Astrocyte (in vitro differentiated cells and primary cell): ENCODE measurements at regions not wholly inside any gene's neighbourhood (a gene's known extent, or its start where the extent isn't known, plus 50 kb on each side); places are given as distances from the start of the nearest gene placed in this dataset.

Source experiments
- DNase-seq: peaks from one replicate; pipeline ENCODE4 v3.0.0-alpha.2; 2010; ENCODE audit warnings: low read depth
- FAIRE-seq: peaks from 2 replicates; lab custom pipeline; 2011; peaks lifted over from hg19 to GRCh38; lab: Jason Lieb, UNC
- H2AFZ ChIP-seq: 2 replicates; pipeline ENCODE4 v1.6.0; 2012; ENCODE audit warnings: low read depth, low read length, inconsistent platforms
- H3K27ac ChIP-seq: 2 replicates; pipeline ENCODE4 v1.5.1; 2011; ENCODE audit warnings: low read depth, low read length, inconsistent platforms
- H3K27me3 ChIP-seq: 2 replicates; pipeline ENCODE4 v1.6.0; 2011; ENCODE audit warnings: low read length, inconsistent platforms; ENCODE audit not compliant: insufficient read depth
- H3K36me3 ChIP-seq: 2 replicates; pipeline ENCODE4 v1.5.1; 2011; ENCODE audit warnings: low read length, inconsistent platforms; ENCODE audit not compliant: insufficient read depth
- H3K4me1 ChIP-seq: 2 replicates; pipeline ENCODE4 v1.5.1; 2011; ENCODE audit warnings: low read length, inconsistent platforms; ENCODE audit not compliant: insufficient read depth
- H3K4me2 ChIP-seq: 2 replicates; pipeline ENCODE4 v1.6.0; 2012; ENCODE audit warnings: low read length, inconsistent platforms
- H3K4me3 ChIP-seq: 2 replicates; pipeline ENCODE4 v1.5.1; 2011; ENCODE audit warnings: low read depth, mild to moderate bottlenecking, low read length, inconsistent platforms; ENCODE audit not compliant: insufficient read depth
- H3K79me2 ChIP-seq: 2 replicates; pipeline ENCODE4 v1.6.0; 2012; ENCODE audit warnings: mild to moderate bottlenecking, low read length, inconsistent platforms; ENCODE audit not compliant: insufficient read depth
- H3K9ac ChIP-seq: 2 replicates; pipeline ENCODE4 v1.6.0; 2012; ENCODE audit warnings: mild to moderate bottlenecking, low read length, inconsistent platforms
- H3K9me3 ChIP-seq: 2 replicates; pipeline ENCODE4 v1.5.1; 2012; ENCODE audit warnings: low read depth, mild to moderate bottlenecking, low read length, inconsistent platforms; ENCODE audit not compliant: insufficient read depth
- H4K20me1 ChIP-seq: 2 replicates; pipeline ENCODE4 v1.6.0; 2012; ENCODE audit warnings: low read length, inconsistent platforms; ENCODE audit not compliant: insufficient read depth
- H3K27ac Mint-ChIP-seq: one replicate; pipeline ENCODE4 v1.8.0; 2021; ENCODE audit warnings: mild to moderate bottlenecking, mixed read lengths; ENCODE audit not compliant: unreplicated experiment
- H3K27me3 Mint-ChIP-seq: one replicate; pipeline ENCODE4 v1.8.0; 2021; ENCODE audit warnings: low read depth, mixed read lengths; ENCODE audit not compliant: unreplicated experiment
- H3K36me3 Mint-ChIP-seq: one replicate; pipeline ENCODE4 v1.8.0; 2021; ENCODE audit warnings: low read depth, mixed read lengths; ENCODE audit not compliant: unreplicated experiment
- H3K4me1 Mint-ChIP-seq: one replicate; pipeline ENCODE4 v1.8.0; 2021; ENCODE audit warnings: low read depth, mixed read lengths; ENCODE audit not compliant: unreplicated experiment
- H3K4me3 Mint-ChIP-seq: one replicate; pipeline ENCODE4 v1.8.0; 2021; ENCODE audit warnings: mild to moderate bottlenecking, moderate library complexity, mixed read lengths; ENCODE audit not compliant: unreplicated experiment
- H3K9me3 Mint-ChIP-seq: one replicate; pipeline ENCODE4 v1.8.0; 2021; ENCODE audit warnings: mild to moderate bottlenecking, mixed read lengths; ENCODE audit not compliant: unreplicated experiment
- EZH2 ChIP-seq: IDR thresholded peaks from 2 replicates; pipeline ENCODE4 v1.6.1; 2012; ENCODE audit warnings: mild to moderate bottlenecking, low read length, inconsistent platforms; ENCODE audit not compliant: insufficient read depth
- TF ChIP-seq, protein P1 (sequence below): IDR thresholded peaks from 2 replicates; pipeline ENCODE4 v1.5.1; 2011; ENCODE audit warnings: low read depth, mild to moderate bottlenecking, inconsistent platforms, low read length, moderate library complexity; ENCODE audit not compliant: insufficient read depth

DNA sequence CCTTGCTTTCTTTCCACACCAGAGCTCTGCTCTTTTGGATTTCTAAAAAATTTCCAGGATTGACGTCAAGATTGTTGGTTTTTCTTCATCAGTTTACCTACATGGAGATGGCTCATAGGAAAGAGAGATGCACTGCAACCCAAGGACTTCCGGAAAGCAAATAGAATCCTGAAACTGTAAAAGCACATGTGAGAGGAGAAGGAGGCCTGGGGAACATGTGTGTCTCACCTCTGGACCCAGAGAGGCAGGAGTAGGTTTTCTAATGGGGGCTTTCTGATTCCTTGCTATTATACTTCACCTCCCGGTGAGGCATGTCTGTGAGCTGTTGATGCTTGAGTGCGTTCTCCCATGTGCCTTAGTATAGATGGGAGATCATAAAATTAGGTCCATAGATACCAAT, 362.8 kb downstream of the DCDC2C start:
- Mint-ChIP-seq H3K36me3 (no peaks in the 10 kb centered on the region), H3K9me3 (peaks cover 1% of the 10 kb centered on the region), H3K27ac (no peak overlapping the region), H3K4me3 (no peak overlapping the region), H3K4me1 (no peaks in the 10 kb centered on the region), H3K27me3 (no peaks in the 10 kb centered on the region)
- Histone ChIP-seq H3K36me3 (no peaks in the 10 kb centered on the region), H3K9me3 (no peaks in the 10 kb centered on the region), H4K20me1 (no peaks in the 10 kb centered on the region), H3K4me3 (no peak overlapping the region), H3K27me3 (no peaks in the 10 kb centered on the region), H3K4me2 (no peak overlapping the region), H3K4me1 (no peaks in the 10 kb centered on the region), H2AFZ (no peak overlapping the region), H3K27ac (no peak overlapping the region), H3K9ac (no peak overlapping the region), H3K79me2 (no peaks in the 10 kb centered on the region)
- DNase-seq (no peak), FAIRE-seq (no peak)
- TF ChIP-seq, protein P1, sequence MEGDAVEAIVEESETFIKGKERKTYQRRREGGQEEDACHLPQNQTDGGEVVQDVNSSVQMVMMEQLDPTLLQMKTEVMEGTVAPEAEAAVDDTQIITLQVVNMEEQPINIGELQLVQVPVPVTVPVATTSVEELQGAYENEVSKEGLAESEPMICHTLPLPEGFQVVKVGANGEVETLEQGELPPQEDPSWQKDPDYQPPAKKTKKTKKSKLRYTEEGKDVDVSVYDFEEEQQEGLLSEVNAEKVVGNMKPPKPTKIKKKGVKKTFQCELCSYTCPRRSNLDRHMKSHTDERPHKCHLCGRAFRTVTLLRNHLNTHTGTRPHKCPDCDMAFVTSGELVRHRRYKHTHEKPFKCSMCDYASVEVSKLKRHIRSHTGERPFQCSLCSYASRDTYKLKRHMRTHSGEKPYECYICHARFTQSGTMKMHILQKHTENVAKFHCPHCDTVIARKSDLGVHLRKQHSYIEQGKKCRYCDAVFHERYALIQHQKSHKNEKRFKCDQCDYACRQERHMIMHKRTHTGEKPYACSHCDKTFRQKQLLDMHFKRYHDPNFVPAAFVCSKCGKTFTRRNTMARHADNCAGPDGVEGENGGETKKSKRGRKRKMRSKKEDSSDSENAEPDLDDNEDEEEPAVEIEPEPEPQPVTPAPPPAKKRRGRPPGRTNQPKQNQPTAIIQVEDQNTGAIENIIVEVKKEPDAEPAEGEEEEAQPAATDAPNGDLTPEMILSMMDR = no peak
- TF ChIP-seq EZH2 = no peak

DNA sequence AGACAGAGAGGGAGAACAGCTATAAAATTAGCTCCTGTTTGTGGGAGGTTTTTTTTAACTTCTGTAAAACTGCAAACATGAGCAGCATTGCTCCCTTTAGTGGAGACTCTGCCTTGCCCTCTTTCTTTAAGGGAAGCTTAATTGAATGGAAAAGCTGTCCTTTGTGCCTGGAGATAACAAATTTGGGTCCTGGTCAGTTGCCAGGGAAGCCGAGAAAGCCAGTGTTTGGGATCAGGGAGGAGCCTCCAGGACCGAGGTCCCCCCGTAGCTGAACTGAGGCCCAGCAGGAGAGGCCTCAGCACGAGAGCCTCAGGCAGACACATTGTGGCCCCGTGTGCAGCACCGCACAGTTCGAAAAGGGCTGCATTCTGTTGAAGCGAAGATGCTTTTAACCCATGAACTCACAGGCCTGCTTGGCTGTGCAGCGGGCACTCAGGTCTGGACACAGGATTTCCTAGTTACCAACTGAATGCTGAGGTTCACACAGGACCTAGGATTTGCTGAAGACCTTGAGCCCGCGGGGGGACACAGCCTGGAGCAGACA, 369.7 kb downstream of the DCDC2C start:
- no peaks in the 10 kb centered on the region for H3K27me3 Mint-ChIP-seq
- H3K4me2 ChIP-seq = no peak overlapping the region
- no peak overlapping the region for H3K4me3 ChIP-seq
- H3K9me3 Mint-ChIP-seq = peaks cover 2% of the 10 kb centered on the region
- DNase-seq = no peak
- no peaks in the 10 kb centered on the region for H3K4me1 ChIP-seq
- no peaks in the 10 kb centered on the region for H3K36me3 ChIP-seq
- no peak overlapping the region for H2AFZ ChIP-seq
- no peak for FAIRE-seq
- no peaks in the 10 kb centered on the region for H3K4me1 Mint-ChIP-seq
- TF ChIP-seq, protein P1 = no peak
- no peak for TF ChIP-seq EZH2
- H4K20me1 ChIP-seq = no peaks in the 10 kb centered on the region
- no peaks in the 10 kb centered on the region for H3K36me3 Mint-ChIP-seq
- H3K27ac Mint-ChIP-seq = no peak overlapping the region
- no peak overlapping the region for H3K4me3 Mint-ChIP-seq
- no peaks in the 10 kb centered on the region for H3K79me2 ChIP-seq
- no peaks in the 10 kb centered on the region for H3K9me3 ChIP-seq
- H3K27ac ChIP-seq = no peak overlapping the region
- no peak overlapping the region for H3K9ac ChIP-seq
- no peaks in the 10 kb centered on the region for H3K27me3 ChIP-seq

DNA sequence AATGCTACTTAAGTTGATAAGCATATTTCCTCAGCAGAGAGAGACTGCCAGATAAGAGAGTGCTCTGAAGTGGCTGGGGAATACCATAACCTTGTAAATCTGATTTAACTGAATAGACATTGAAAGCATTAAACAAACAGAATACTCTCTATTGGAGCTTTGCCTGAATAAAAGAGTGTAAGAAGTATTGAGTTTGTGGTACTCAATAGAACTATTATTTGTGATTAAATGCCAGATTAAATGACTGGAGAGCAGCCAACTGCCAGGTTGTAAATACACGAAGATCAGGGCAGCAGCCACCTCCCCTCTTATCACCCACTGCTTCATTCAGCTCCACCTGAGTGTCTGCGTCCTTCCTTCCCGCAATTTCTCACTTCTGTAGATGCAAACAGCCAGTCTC, 373.6 kb downstream of the DCDC2C start:
- TF ChIP-seq, protein P1 = no peak
- no peak for TF ChIP-seq EZH2
- no peak overlapping the region for H3K4me3 ChIP-seq
- H3K27me3 Mint-ChIP-seq = no peaks in the 10 kb centered on the region
- H3K4me3 Mint-ChIP-seq = no peak overlapping the region
- H3K27ac Mint-ChIP-seq = no peak overlapping the region
- no peaks in the 10 kb centered on the region for H3K36me3 ChIP-seq
- no peak overlapping the region for H3K9ac ChIP-seq
- FAIRE-seq (no peak), DNase-seq (no peak)
- H2AFZ ChIP-seq = no peak overlapping the region
- no peaks in the 10 kb centered on the region for H3K79me2 ChIP-seq
- H3K4me2 ChIP-seq = no peak overlapping the region
- H3K4me1 ChIP-seq = no peaks in the 10 kb centered on the region
- H4K20me1 ChIP-seq = no peaks in the 10 kb centered on the region
- H3K27ac ChIP-seq = no peak overlapping the region
- no peaks in the 10 kb centered on the region for H3K36me3 Mint-ChIP-seq
- no peaks in the 10 kb centered on the region for H3K9me3 ChIP-seq
- H3K4me1 Mint-ChIP-seq = no peaks in the 10 kb centered on the region
- H3K9me3 Mint-ChIP-seq = no peaks in the 10 kb centered on the region
- H3K27me3 ChIP-seq = no peaks in the 10 kb centered on the region
